ENCODE measurements at regions not wholly inside any gene's neighbourhood (a gene's known extent, or its start where the extent isn't known, plus 50 kb on each side); places are given as distances from the start of the nearest gene placed in this dataset.

- TF ChIP-seq CTCF (IDR thresholded peaks at IDR 0.05; ENCODE audit: unreplicated experiment) = no peak
- peak overlapping the region; percentile 23 for H3K27ac Mint-ChIP-seq
- H3K27me3 Mint-ChIP-seq (ENCODE audit: low read depth) = no peaks in the 10 kb centered on the region
- no peak for DNase-seq (ENCODE audit: low spot score in 2 of 2, unreplicated experiment in 2 of 2)
- peaks cover 8% of the 10 kb centered on the region for H3K36me3 Mint-ChIP-seq
- no peak overlapping the region for H3K4me3 Mint-ChIP-seq
- H3K4me1 Mint-ChIP-seq = peaks cover 24% of the 10 kb centered on the region
- H3K9me3 Mint-ChIP-seq = no peaks in the 10 kb centered on the region
These were observed 95.3 kb upstream of the ASB18 start for GRCh38 chr2:236359426-236360045.

GRCh38 chr2:236360496-236360895 lies 96.3 kb upstream of the ASB18 start:
- no peaks in the 10 kb centered on the region for H3K9me3 Mint-ChIP-seq
- no peak overlapping the region for H3K4me3 Mint-ChIP-seq
- H3K4me1 Mint-ChIP-seq = peaks cover 31% of the 10 kb centered on the region
- no peak for TF ChIP-seq CTCF (IDR thresholded peaks at IDR 0.05; ENCODE audit: unreplicated experiment)
- no peaks in the 10 kb centered on the region for H3K27me3 Mint-ChIP-seq (ENCODE audit: low read depth)
- H3K27ac Mint-ChIP-seq = no peak overlapping the region
- H3K36me3 Mint-ChIP-seq = peaks cover 8% of the 10 kb centered on the region
- no peak for DNase-seq (ENCODE audit: low spot score in 2 of 2, unreplicated experiment in 2 of 2)

- Mint-ChIP-seq H3K9me3 (no peaks in the 10 kb centered on the region), H3K27me3 (ENCODE audit: low read depth) (no peaks in the 10 kb centered on the region), H3K4me3 (no peak overlapping the region), H3K4me1 (peaks cover 38% of the 10 kb centered on the region), H3K27ac (peak overlapping the region; percentile 28), H3K36me3 (peaks cover 13% of the 10 kb centered on the region)
- no peak for TF ChIP-seq CTCF (IDR thresholded peaks at IDR 0.05; ENCODE audit: unreplicated experiment)
- DNase-seq (ENCODE audit: low spot score in 2 of 2, unreplicated experiment in 2 of 2) = no peak
These were observed 99.6 kb upstream of the ASB18 start for GRCh38 chr2:236363711-236364277.

DNA sequence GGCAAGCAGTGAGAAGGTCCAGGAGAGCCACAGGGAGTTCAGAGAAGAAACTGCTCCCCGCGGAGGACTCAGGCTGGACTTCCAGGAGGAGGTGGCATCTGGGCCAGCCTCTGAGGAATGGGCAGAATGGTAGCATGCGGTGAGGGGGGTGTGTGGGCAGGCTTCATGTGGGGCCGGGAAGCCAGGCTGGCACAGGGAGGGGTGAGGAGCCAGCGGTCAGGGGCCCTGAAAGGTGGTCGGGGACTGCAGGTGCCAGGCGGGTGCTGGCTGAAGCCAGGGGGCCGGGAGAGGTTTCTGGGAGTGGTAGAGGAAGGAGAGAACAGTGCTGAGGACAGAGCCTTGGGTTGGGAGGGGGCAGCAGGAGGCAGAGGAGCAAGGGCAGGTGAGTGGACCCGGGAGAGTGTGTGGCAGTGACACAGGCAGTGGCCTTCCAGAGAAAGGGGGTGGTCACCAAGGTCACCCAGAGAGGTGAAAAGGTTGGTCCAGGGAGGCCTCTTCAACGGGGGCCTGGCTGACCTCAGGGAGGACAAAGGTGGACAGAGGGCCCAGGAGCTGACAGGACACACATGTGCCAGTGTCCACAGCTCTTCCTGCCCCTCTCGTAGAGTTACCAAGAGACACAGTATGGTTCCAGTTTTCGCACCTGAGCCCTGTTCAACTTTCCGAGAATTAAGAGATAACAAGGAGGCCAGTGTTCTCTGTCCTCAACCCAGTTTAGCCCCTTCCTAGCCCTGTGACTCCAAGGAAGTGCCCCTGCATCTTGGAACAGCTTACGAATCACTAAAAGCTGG lies 101.2 kb upstream of the ASB18 start:
- Mint-ChIP-seq H3K9me3 (no peaks in the 10 kb centered on the region), H3K27me3 (ENCODE audit: low read depth) (no peaks in the 10 kb centered on the region), H3K27ac (peak overlapping the region; percentile 58), H3K4me1 (peaks cover 40% of the 10 kb centered on the region), H3K36me3 (peaks cover 13% of the 10 kb centered on the region), H3K4me3 (no peak overlapping the region)
- no peak for TF ChIP-seq CTCF (IDR thresholded peaks at IDR 0.05; ENCODE audit: unreplicated experiment)
- DNase-seq (ENCODE audit: low spot score in 2 of 2, unreplicated experiment in 2 of 2) = no peak

DNA sequence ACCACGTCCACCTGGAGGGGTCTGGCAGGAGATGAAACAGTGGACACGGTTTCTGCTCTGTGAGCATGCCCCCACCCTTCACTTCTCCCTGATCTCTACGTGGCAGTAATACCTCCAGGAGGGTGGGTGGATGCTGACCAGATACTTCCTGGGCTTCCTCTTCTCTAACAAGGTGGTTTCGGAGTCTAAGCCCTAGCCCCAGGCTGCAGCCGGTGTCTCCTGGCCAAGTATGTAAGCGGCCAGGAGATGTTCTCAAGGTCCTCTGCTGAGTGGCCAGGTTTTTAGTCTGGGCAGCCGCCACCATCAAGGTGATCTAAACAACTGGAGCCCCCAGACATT lies 101.8 kb upstream of the ASB18 start:
- no peak for TF ChIP-seq CTCF (IDR thresholded peaks at IDR 0.05; ENCODE audit: unreplicated experiment)
- Mint-ChIP-seq H3K27ac (no peak overlapping the region), H3K9me3 (no peaks in the 10 kb centered on the region), H3K4me3 (no peak overlapping the region), H3K4me1 (peaks cover 37% of the 10 kb centered on the region), H3K36me3 (peaks cover 13% of the 10 kb centered on the region), H3K27me3 (ENCODE audit: low read depth) (no peaks in the 10 kb centered on the region)
- DNase-seq (ENCODE audit: low spot score in 2 of 2, unreplicated experiment in 2 of 2) = no peak
